Retinal pigment epithelial cell (primary cell): ENCODE measurements at regions not wholly inside any gene's neighbourhood (a gene's known extent, or its start where the extent isn't known, plus 50 kb on each side); places are given as distances from the start of the nearest gene placed in this dataset.
"Not testable (repeated sequence)": the region's sequence is repeated elsewhere in the genome, so short reads cannot be mapped to it uniquely, and the experiment has no call there.

Experiments
- DNase-seq: peaks from one replicate; pipeline ENCODE4 v3.0.0-alpha.2; 2010; ENCODE audit warnings: low read depth
- H3K4me3 ChIP-seq: 2 replicates; pipeline ENCODE4 v1.5.1; 2011; ENCODE audit warnings: mild to moderate bottlenecking, low read length, control low read depth, moderate library complexity
- CTCF ChIP-seq: conservative IDR thresholded peaks from 2 replicates; pipeline ENCODE4 v1.5.1; 2011; ENCODE audit warnings: low read depth, low read length, control low read depth, inconsistent platforms

- TF ChIP-seq CTCF: no peak
- DNase-seq: no peak
- H3K4me3 ChIP-seq: no peak overlapping the region
Observed at GRCh38 chr2:149861034-149861433, 273.5 kb upstream of the MMADHC start.

GRCh38 chr2:149860276-149860921, 272.8 kb upstream of the MMADHC start:
- no peak overlapping the region for H3K4me3 ChIP-seq
- DNase-seq: peak; percentile 86
- TF ChIP-seq CTCF: no peak

- TF ChIP-seq CTCF: no peak
- DNase-seq: no peak
- no peak overlapping the region for H3K4me3 ChIP-seq
Observed at GRCh38 chr2:149858901-149859634, 271.5 kb upstream of the MMADHC start.

- H3K4me3 ChIP-seq: no peak overlapping the region
- no peak for DNase-seq
- TF ChIP-seq CTCF: no peak
Observed at GRCh38 chr2:149858216-149858615, 270.6 kb upstream of the MMADHC start.

GRCh38 chr2:149857344-149857743, 269.8 kb upstream of the MMADHC start:
- no peak for TF ChIP-seq CTCF
- no peak overlapping the region for H3K4me3 ChIP-seq
- no peak for DNase-seq

- not testable (repeated sequence) for DNase-seq, H3K4me3 ChIP-seq
Observed at GRCh38 chr2:149855859-149856258, 268.3 kb upstream of the MMADHC start.

- no peak for DNase-seq
- H3K4me3 ChIP-seq: no peak overlapping the region
- no peak for TF ChIP-seq CTCF
Observed at GRCh38 chr2:149849591-149849990, 262.0 kb upstream of the MMADHC start.
